H1 (cell line): ENCODE measurements at regions not wholly inside any gene's neighbourhood (a gene's known extent, or its start where the extent isn't known, plus 50 kb on each side); places are given as distances from the start of the nearest gene placed in this dataset.

Experiments used
- CTCF ChIA-PET: fragments of 300-600 bp; sonication (Branson Sonifier 250); formaldehyde crosslinking; loops from one replicate; lab custom pipeline; 2021; ENCODE audit not compliant: partially characterized antibody; lab: Charles Lee
- POLR2A ChIA-PET: fragments of 300-600 bp; sonication (Branson Sonifier 250); formaldehyde crosslinking; loops from one replicate; lab custom pipeline; 2021; ENCODE audit warnings: inconsistent platforms; ENCODE audit not compliant: partially characterized antibody; lab: Charles Lee
- DNase-seq, 2 experiments: peaks; one replicate each; pipeline versions ENCODE4 v3.0.0 to v3.0.0-alpha.2; 2010 to 2022; ENCODE audit warnings: low spot score in 2 of 2, low read depth in 1 of 2, mixed read lengths in 1 of 2
- FAIRE-seq: peaks from 2 replicates; lab custom pipeline; 2011; peaks lifted over from hg19 to GRCh38; lab: Jason Lieb, UNC
- H2AFZ ChIP-seq: 2 replicates; pipeline ENCODE4 v1.8.1; 2012; ENCODE audit warnings: low read length, inconsistent platforms
- H2AK5ac ChIP-seq: 2 replicates; pipeline ENCODE4 v1.6.1; 2013; ENCODE audit warnings: low read depth, low read length
- H2BK120ac ChIP-seq: replicated peaks from 2 replicates; pipeline ENCODE3; 2013; ENCODE audit warnings: low read depth, low read length, inconsistent platforms
- H2BK12ac ChIP-seq: 2 replicates; pipeline ENCODE4 v1.6.1; 2013; ENCODE audit warnings: low read depth, low read length
- H2BK15ac ChIP-seq: 2 replicates; pipeline ENCODE4 v1.6.1; 2013; ENCODE audit warnings: low read length
- H2BK20ac ChIP-seq: 2 replicates; pipeline ENCODE4 v1.6.1; 2013; ENCODE audit warnings: low read length
- H2BK5ac ChIP-seq: 2 replicates; pipeline ENCODE4 v1.6.1; 2013; ENCODE audit warnings: low read depth, low read length
- H3K14ac ChIP-seq: 2 replicates; pipeline ENCODE4 v1.6.1; 2013; ENCODE audit warnings: inconsistent platforms; ENCODE audit not compliant: insufficient read length
- H3K18ac ChIP-seq: 2 replicates; pipeline ENCODE4 v1.6.1; 2013; ENCODE audit warnings: low read length; ENCODE audit errors: extremely low read depth
- H3K23ac ChIP-seq: 2 replicates; pipeline ENCODE4 v1.6.1; 2013; ENCODE audit warnings: inconsistent platforms; ENCODE audit not compliant: insufficient read length
- H3K23me2 ChIP-seq: 2 replicates; pipeline ENCODE4 v1.6.1; 2013; ENCODE audit warnings: low read depth, low read length
- H3K27ac ChIP-seq: 2 replicates; pipeline ENCODE4 v1.6.1; 2011; ENCODE audit warnings: low read depth, low read length, inconsistent platforms
- H3K27me3 ChIP-seq, 4 experiments: replicated peaks in 1 of 4; 1 replicate in 1 of 4; 2 replicates in 3 of 4; pipeline versions ENCODE4 v1.6.1 to v1.8.1; 2011 to 2013; ENCODE audit warnings: low read length in 3 of 4, mild to moderate bottlenecking in 3 of 4, inconsistent platforms in 2 of 4, mixed read lengths in 2 of 4, moderate library complexity in 1 of 4; ENCODE audit not compliant: control insufficient read depth in 3 of 4, insufficient read depth in 3 of 4; ENCODE audit errors: extremely low read depth in 1 of 4
- H3K36me3 ChIP-seq, 4 experiments: 2 replicates each; pipeline versions ENCODE4 v1.6.1 to v1.8.1; 2011 to 2013; ENCODE audit warnings: mild to moderate bottlenecking in 4 of 4, low read length in 3 of 4, moderate library complexity in 2 of 4, control low read depth in 1 of 4, inconsistent platforms in 1 of 4; ENCODE audit not compliant: insufficient read depth in 4 of 4, control insufficient read depth in 2 of 4
- H3K4ac ChIP-seq: replicated peaks from 2 replicates; pipeline ENCODE3; 2013; ENCODE audit warnings: low read length, low read depth, mixed read lengths, inconsistent platforms; ENCODE audit not compliant: insufficient read length
- H3K4me1 ChIP-seq, 4 experiments: replicated peaks in 1 of 4; 1 replicate in 1 of 4; 2 replicates in 3 of 4; pipeline versions ENCODE4 v1.6.1 to v1.8.1; 2011 to 2013; ENCODE audit warnings: low read length in 3 of 4, inconsistent platforms in 2 of 4, mixed read lengths in 1 of 4; ENCODE audit not compliant: insufficient read depth in 4 of 4, control insufficient read depth in 3 of 4
- H3K4me2 ChIP-seq, 2 experiments: 2 replicates each; pipeline versions ENCODE4 v1.6.1 to v1.8.1; 2011 to 2013; ENCODE audit warnings: low read depth in 2 of 2, low read length in 2 of 2, control low read depth in 1 of 2, inconsistent platforms in 1 of 2, mild to moderate bottlenecking in 1 of 2; ENCODE audit not compliant: insufficient read depth in 1 of 2
- H3K4me3 ChIP-seq, 4 experiments: fragments of 200-600, 300-600 bp in 1 of 4; sonication (generic), shearing (Covaris generic), sonication (Bioruptor Twin) in 1 of 4; 2 replicates each; pipeline versions ENCODE4 v1.5.1 to v1.8.1; 2011 to 2016; ENCODE audit warnings: low read length in 4 of 4, low read depth in 3 of 4, control low read depth in 2 of 4, inconsistent platforms in 2 of 4, mild to moderate bottlenecking in 2 of 4, mixed read lengths in 1 of 4, moderate library complexity in 1 of 4; ENCODE audit not compliant: insufficient read depth in 2 of 4; ENCODE audit errors: extremely low read depth in 1 of 4
- H3K56ac ChIP-seq: replicated peaks from 2 replicates; pipeline ENCODE3; 2013; ENCODE audit warnings: low read depth, mild to moderate bottlenecking, mixed read lengths, low read length, inconsistent platforms; ENCODE audit not compliant: insufficient read length
- H3K79me1 ChIP-seq: 2 replicates; pipeline ENCODE4 v1.6.1; 2013; ENCODE audit warnings: low read depth, low read length, control low read depth
- H3K79me2 ChIP-seq, 2 experiments: 2 replicates each; pipeline versions ENCODE4 v1.6.1 to v1.8.1; 2012 to 2013; ENCODE audit warnings: low read length in 2 of 2, mild to moderate bottlenecking in 2 of 2, inconsistent platforms in 1 of 2; ENCODE audit not compliant: insufficient read depth in 2 of 2, control insufficient read depth in 1 of 2
- H3K9ac ChIP-seq, 4 experiments: replicated peaks in 1 of 4; 1 replicate in 1 of 4; 2 replicates in 3 of 4; pipeline versions ENCODE4 v1.6.1 to v1.8.1; 2011 to 2013; ENCODE audit warnings: low read depth in 3 of 4, low read length in 3 of 4, control low read depth in 2 of 4, mild to moderate bottlenecking in 2 of 4, moderate library complexity in 2 of 4, inconsistent platforms in 1 of 4; ENCODE audit errors: extremely low read depth in 1 of 4
- H3K9me3 ChIP-seq, 2 experiments: 2 replicates each; pipeline versions ENCODE4 v1.6.1 to v1.8.1; 2012 to 2013; ENCODE audit warnings: mild to moderate bottlenecking in 2 of 2, moderate library complexity in 2 of 2, control low read depth in 1 of 2, inconsistent platforms in 1 of 2, low read depth in 1 of 2, low read length in 1 of 2, mixed read lengths in 1 of 2; ENCODE audit not compliant: insufficient read depth in 2 of 2
- H4K20me1 ChIP-seq, 2 experiments: replicated peaks in 1 of 2; 2 replicates each; pipeline versions ENCODE3 to v1.8.1; 2011 to 2013; ENCODE audit warnings: inconsistent platforms in 2 of 2, low read length in 2 of 2, mild to moderate bottlenecking in 1 of 2; ENCODE audit not compliant: insufficient read depth in 2 of 2, control insufficient read depth in 1 of 2
- H4K5ac ChIP-seq: 2 replicates; pipeline ENCODE4 v1.6.1; 2013; ENCODE audit warnings: low read length, low read depth, mixed read lengths, inconsistent platforms; ENCODE audit not compliant: insufficient read length
- H4K8ac ChIP-seq: 2 replicates; pipeline ENCODE4 v1.8.0; 2013; ENCODE audit warnings: mild to moderate bottlenecking, moderate library complexity, low read length, inconsistent platforms; ENCODE audit not compliant: insufficient read depth; ENCODE audit errors: extremely low read depth
- H4K91ac ChIP-seq: replicated peaks from 2 replicates; pipeline ENCODE3; 2013; ENCODE audit warnings: low read length, mixed read lengths, inconsistent platforms; ENCODE audit not compliant: insufficient read length
- CHD1 ChIP-seq: IDR thresholded peaks from 2 replicates; pipeline ENCODE4 v1.6.1; 2012; ENCODE audit warnings: low read depth, low read length, improper control_type of control experiment
- CTBP2 ChIP-seq: IDR thresholded peaks from 2 replicates; pipeline ENCODE4 v1.7.0; 2011; ENCODE audit warnings: borderline replicate concordance, mild to moderate bottlenecking, moderate library complexity, mixed read lengths, low read length; ENCODE audit not compliant: insufficient read depth, insufficient read length
- GTF2F1 ChIP-seq: IDR thresholded peaks from 2 replicates; pipeline ENCODE4 v1.6.1; 2012; ENCODE audit warnings: low read depth, low read length, improper control_type of control experiment, borderline replicate concordance
- NANOG ChIP-seq: IDR thresholded peaks from 2 replicates; pipeline ENCODE4 v1.6.1; 2011; ENCODE audit warnings: low read length, low read depth, mild to moderate bottlenecking, inconsistent platforms; ENCODE audit not compliant: insufficient read depth, poor library complexity, severe bottlenecking
- POLR2A ChIP-seq, 2 experiments: IDR thresholded peaks; 1 replicate in 1 of 2; 2 replicates in 1 of 2; pipeline ENCODE4 v1.6.1; 2011; ENCODE audit warnings: low read depth in 2 of 2, low read length in 2 of 2, mild to moderate bottlenecking in 2 of 2; ENCODE audit errors: control extremely low read depth in 1 of 2
- SP4 ChIP-seq: IDR thresholded peaks from 2 replicates; pipeline ENCODE4 v1.6.1; 2012; ENCODE audit warnings: low read length, inconsistent platforms
- TCF12 ChIP-seq: IDR thresholded peaks from 2 replicates; pipeline ENCODE4 v1.6.1; 2011; ENCODE audit warnings: low read depth, mild to moderate bottlenecking, low read length
- TEAD4 ChIP-seq: IDR thresholded peaks from 2 replicates; pipeline ENCODE4 v1.6.1; 2012; ENCODE audit warnings: low read depth, low read length, inconsistent platforms, mixed read lengths
- WGBS, 2 experiments: shearing (Covaris generic) in 1 of 2; methylation state at CpG; one replicate each; pipeline versions ENCODE4 v1.1.6 to v1.1.7; 2013 to 2015; ENCODE audit warnings: low lambda C conversion rate in 2 of 2, mixed read lengths in 2 of 2, inconsistent platforms in 1 of 2, low coverage in 1 of 2, missing lambda C conversion rate in 1 of 2; ENCODE audit not compliant: insufficient replicate concordance in 2 of 2, insufficient coverage in 1 of 2, insufficient read length in 1 of 2; ENCODE audit errors: extremely low coverage in 1 of 2, missing lambda C conversion rate in 1 of 2; 5-methylcytosine and 5-hydroxymethylcytosine counted together
- TF ChIP-seq, protein P1 (sequence below): IDR thresholded peaks from 2 replicates; pipeline ENCODE4 v1.6.1; 2012; ENCODE audit warnings: inconsistent platforms
- TF ChIP-seq, protein P2 (sequence below), 3 experiments: IDR thresholded peaks; 1 replicate in 2 of 3; 2 replicates in 1 of 3; pipeline versions ENCODE4 v1.5.1 to v1.6.1; 2011; ENCODE audit warnings: low read length in 3 of 3, mild to moderate bottlenecking in 3 of 3, inconsistent platforms in 2 of 3, low read depth in 1 of 3, moderate library complexity in 1 of 3; ENCODE audit not compliant: insufficient read depth in 1 of 3; ENCODE audit errors: control extremely low read depth in 1 of 3

DNA sequence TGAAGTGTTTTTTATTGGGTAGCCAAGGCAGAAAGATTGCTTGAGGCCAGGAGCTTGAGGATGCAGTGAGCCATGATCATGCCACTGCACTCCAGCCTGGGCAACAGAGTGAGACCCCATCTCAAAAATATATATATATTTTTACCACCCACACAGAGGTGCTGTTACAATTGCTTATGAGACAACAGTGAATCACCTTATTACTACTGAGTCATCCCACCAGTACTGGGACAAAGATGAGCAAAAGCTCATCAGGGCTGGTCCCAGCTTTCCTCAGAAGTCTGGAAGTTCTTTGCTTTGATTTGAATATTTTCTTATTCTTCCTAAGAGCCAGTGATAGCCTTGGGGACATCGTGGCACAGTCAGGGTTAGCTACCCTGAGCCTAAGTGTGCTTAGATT, 207.7 kb downstream of the SOX2 start:
- H3K18ac ChIP-seq, result no peak overlapping the region
- H2AFZ ChIP-seq, result no peak overlapping the region
- no peaks in the 10 kb centered on the region for H4K20me1 ChIP-seq
- H3K56ac ChIP-seq, result no peak overlapping the region
- no peak overlapping the region for H2BK5ac ChIP-seq
- H3K36me3 ChIP-seq, result no peaks in the 10 kb centered on the region; a peak in 1 of 8 replicates
- ChIA-PET CTCF (interaction anchor here (1.4 to 1.6 kb wide), 2 partner anchors 12 to 17 kb away, joined by 3 to 4 read pairs; no protein-coding TSS in a partner anchor), POLR2A (no interaction called here)
- no peak for DNase-seq
- H4K5ac ChIP-seq, result no peak overlapping the region
- no peak overlapping the region for H4K8ac ChIP-seq
- no peaks in the 10 kb centered on the region; the same call in 1 of the 2 replicates for H3K23me2 ChIP-seq
- no peak overlapping the region for H2BK20ac ChIP-seq
- H2BK120ac ChIP-seq, result no peak overlapping the region
- WGBS, 2 experiments, result 89% methylated on average over 1 of the region's 1 CpG; no CpG with 5 or more reads in 1 of the 2 experiments
- H3K27ac ChIP-seq, result no peak overlapping the region
- TF ChIP-seq SP4, result no peak
- TF ChIP-seq TEAD4, result no peak
- TF ChIP-seq, protein P1, sequence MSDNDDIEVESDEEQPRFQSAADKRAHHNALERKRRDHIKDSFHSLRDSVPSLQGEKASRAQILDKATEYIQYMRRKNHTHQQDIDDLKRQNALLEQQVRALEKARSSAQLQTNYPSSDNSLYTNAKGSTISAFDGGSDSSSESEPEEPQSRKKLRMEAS, result no peak
- TF ChIP-seq, protein P2, sequence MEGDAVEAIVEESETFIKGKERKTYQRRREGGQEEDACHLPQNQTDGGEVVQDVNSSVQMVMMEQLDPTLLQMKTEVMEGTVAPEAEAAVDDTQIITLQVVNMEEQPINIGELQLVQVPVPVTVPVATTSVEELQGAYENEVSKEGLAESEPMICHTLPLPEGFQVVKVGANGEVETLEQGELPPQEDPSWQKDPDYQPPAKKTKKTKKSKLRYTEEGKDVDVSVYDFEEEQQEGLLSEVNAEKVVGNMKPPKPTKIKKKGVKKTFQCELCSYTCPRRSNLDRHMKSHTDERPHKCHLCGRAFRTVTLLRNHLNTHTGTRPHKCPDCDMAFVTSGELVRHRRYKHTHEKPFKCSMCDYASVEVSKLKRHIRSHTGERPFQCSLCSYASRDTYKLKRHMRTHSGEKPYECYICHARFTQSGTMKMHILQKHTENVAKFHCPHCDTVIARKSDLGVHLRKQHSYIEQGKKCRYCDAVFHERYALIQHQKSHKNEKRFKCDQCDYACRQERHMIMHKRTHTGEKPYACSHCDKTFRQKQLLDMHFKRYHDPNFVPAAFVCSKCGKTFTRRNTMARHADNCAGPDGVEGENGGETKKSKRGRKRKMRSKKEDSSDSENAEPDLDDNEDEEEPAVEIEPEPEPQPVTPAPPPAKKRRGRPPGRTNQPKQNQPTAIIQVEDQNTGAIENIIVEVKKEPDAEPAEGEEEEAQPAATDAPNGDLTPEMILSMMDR (IDR thresholded peaks at IDR 0.05; ENCODE audit: control extremely low read depth in 1 of 3, insufficient read depth in 1 of 3, low read depth in 1 of 3, low read length in 3 of 3), result no peak
- no peak for TF ChIP-seq GTF2F1
- TF ChIP-seq CTBP2, result no peak
- no peak for TF ChIP-seq CHD1
- no peak for TF ChIP-seq POLR2A (IDR thresholded peaks at IDR 0.05; ENCODE audit: control extremely low read depth in 1 of 2, low read depth in 2 of 2, low read length in 2 of 2)
- TF ChIP-seq TCF12, result no peak
- TF ChIP-seq NANOG, result no peak
- TF ChIP-seq, all 59 proteins: peak for 0
- Histone ChIP-seq H3K4me3 (no peak overlapping the region), H2AK5ac (no peak overlapping the region), H3K4me1 (peaks cover 0 to 12% (median 9%) of the 10 kb centered on the region in 4 experiments; a peak in 4 of 7 replicates), H4K91ac (no peak overlapping the region), H3K9ac (no peak overlapping the region), H2BK12ac (no peak overlapping the region), H2BK15ac (no peak overlapping the region), H3K4ac (no peak overlapping the region), H3K23ac (no peak overlapping the region), H3K79me1 (no peaks in the 10 kb centered on the region), H3K27me3 (no peaks in the 10 kb centered on the region), H3K79me2 (no peaks in the 10 kb centered on the region), H3K9me3 (no peaks in the 10 kb centered on the region), H3K4me2 (no peak overlapping the region), H3K14ac (no peak overlapping the region)
- FAIRE-seq, result no peak
